ENCODE measurements at regions not wholly inside any gene's neighbourhood (a gene's known extent, or its start where the extent isn't known, plus 50 kb on each side); places are given as distances from the start of the nearest gene placed in this dataset.

DNA sequence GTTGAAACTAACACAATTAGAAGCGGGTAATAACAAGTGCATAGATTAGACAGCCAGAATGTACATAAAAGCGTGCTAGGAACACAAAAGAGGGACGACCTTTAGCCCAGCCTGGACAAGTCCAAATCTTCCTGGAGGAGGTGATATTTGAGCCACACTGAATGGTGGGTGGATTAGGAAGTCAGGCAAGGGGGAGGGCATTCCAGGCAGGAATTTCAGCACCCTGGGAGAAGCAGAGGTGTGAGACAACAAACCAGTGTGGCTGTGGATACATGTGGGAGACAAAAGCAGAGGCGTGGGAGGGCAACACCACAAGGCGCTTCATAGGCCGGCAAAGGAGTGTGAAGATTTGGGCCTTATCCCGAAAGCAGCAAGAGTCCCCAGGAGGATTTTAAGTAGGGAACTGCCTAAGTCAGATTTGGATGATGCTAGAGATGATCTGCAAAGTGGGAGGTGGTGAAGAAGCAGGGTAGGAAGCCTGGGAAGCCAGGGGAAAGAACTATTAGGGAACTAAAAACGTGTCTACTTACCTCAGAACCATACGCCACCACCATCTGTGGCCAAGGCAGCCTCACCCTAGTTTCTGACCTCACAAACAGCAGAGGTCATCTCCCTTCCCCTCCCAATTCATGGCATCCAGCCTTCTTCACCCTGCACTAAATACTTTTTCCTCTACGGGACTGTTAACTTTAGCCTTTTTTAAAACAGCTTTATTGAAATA lies 81.8 kb downstream of the GLUL start (continued):
- TF ChIP-seq KHSRP (IDR thresholded peaks at IDR 0.05) (no peak), ZFP36 (IDR thresholded peaks at IDR 0.05; ENCODE audit: low read depth, low read length, partially characterized antibody) (peak; percentile 16), CCAR2 (IDR thresholded peaks at IDR 0.05; ENCODE audit: low read depth, low read length) (no peak), ARID1B (IDR thresholded peaks at IDR 0.05) (0 out of 2 replicates have a peak, but pooled peaks have one; percentile 26), CBX5 (IDR thresholded peaks at IDR 0.05; ENCODE audit: borderline replicate concordance, low read depth) (no peak), E2F3 (CRISPR knock-in tag; IDR thresholded peaks at IDR 0.05) (no peak), SMAD1 (IDR thresholded peaks at IDR 0.05; ENCODE audit: low read depth, low read length, partially characterized antibody) (no peak), NCOA2 (IDR thresholded peaks at IDR 0.05; ENCODE audit: partially characterized antibody in 2 of 2) (no peak), PURB (CRISPR knock-in tag; IDR thresholded peaks at IDR 0.05; ENCODE audit: low read depth) (no peak), ARID2 (IDR thresholded peaks at IDR 0.05) (no peak), CREBBP (IDR thresholded peaks at IDR 0.05; ENCODE audit: low read depth, low read length) (no peak)
- TF ChIP-seq, protein P1, sequence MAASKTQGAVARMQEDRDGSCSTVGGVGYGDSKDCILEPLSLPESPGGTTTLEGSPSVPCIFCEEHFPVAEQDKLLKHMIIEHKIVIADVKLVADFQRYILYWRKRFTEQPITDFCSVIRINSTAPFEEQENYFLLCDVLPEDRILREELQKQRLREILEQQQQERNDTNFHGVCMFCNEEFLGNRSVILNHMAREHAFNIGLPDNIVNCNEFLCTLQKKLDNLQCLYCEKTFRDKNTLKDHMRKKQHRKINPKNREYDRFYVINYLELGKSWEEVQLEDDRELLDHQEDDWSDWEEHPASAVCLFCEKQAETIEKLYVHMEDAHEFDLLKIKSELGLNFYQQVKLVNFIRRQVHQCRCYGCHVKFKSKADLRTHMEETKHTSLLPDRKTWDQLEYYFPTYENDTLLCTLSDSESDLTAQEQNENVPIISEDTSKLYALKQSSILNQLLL (CRISPR knock-in tag; IDR thresholded peaks at IDR 0.05; ENCODE audit: borderline replicate concordance): no peak
- TF ChIP-seq, protein P2, sequence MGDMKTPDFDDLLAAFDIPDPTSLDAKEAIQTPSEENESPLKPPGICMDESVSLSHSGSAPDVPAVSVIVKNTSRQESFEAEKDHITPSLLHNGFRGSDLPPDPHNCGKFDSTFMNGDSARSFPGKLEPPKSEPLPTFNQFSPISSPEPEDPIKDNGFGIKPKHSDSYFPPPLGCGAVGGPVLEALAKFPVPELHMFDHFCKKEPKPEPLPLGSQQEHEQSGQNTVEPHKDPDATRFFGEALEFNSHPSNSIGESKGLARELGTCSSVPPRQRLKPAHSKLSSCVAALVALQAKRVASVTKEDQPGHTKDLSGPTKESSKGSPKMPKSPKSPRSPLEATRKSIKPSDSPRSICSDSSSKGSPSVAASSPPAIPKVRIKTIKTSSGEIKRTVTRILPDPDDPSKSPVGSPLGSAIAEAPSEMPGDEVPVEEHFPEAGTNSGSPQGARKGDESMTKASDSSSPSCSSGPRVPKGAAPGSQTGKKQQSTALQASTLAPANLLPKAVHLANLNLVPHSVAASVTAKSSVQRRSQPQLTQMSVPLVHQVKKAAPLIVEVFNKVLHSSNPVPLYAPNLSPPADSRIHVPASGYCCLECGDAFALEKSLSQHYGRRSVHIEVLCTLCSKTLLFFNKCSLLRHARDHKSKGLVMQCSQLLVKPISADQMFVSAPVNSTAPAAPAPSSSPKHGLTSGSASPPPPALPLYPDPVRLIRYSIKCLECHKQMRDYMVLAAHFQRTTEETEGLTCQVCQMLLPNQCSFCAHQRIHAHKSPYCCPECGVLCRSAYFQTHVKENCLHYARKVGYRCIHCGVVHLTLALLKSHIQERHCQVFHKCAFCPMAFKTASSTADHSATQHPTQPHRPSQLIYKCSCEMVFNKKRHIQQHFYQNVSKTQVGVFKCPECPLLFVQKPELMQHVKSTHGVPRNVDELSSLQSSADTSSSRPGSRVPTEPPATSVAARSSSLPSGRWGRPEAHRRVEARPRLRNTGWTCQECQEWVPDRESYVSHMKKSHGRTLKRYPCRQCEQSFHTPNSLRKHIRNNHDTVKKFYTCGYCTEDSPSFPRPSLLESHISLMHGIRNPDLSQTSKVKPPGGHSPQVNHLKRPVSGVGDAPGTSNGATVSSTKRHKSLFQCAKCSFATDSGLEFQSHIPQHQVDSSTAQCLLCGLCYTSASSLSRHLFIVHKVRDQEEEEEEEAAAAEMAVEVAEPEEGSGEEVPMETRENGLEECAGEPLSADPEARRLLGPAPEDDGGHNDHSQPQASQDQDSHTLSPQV (IDR thresholded peaks at IDR 0.05): peak; percentile 55; the same call in 1 of the 2 replicates
- TF ChIP-seq, protein P3, sequence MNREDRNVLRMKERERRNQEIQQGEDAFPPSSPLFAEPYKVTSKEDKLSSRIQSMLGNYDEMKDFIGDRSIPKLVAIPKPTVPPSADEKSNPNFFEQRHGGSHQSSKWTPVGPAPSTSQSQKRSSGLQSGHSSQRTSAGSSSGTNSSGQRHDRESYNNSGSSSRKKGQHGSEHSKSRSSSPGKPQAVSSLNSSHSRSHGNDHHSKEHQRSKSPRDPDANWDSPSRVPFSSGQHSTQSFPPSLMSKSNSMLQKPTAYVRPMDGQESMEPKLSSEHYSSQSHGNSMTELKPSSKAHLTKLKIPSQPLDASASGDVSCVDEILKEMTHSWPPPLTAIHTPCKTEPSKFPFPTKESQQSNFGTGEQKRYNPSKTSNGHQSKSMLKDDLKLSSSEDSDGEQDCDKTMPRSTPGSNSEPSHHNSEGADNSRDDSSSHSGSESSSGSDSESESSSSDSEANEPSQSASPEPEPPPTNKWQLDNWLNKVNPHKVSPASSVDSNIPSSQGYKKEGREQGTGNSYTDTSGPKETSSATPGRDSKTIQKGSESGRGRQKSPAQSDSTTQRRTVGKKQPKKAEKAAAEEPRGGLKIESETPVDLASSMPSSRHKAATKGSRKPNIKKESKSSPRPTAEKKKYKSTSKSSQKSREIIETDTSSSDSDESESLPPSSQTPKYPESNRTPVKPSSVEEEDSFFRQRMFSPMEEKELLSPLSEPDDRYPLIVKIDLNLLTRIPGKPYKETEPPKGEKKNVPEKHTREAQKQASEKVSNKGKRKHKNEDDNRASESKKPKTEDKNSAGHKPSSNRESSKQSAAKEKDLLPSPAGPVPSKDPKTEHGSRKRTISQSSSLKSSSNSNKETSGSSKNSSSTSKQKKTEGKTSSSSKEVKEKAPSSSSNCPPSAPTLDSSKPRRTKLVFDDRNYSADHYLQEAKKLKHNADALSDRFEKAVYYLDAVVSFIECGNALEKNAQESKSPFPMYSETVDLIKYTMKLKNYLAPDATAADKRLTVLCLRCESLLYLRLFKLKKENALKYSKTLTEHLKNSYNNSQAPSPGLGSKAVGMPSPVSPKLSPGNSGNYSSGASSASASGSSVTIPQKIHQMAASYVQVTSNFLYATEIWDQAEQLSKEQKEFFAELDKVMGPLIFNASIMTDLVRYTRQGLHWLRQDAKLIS (CRISPR knock-in tag; IDR thresholded peaks at IDR 0.05): no peak
- TF ChIP-seq, protein P4, sequence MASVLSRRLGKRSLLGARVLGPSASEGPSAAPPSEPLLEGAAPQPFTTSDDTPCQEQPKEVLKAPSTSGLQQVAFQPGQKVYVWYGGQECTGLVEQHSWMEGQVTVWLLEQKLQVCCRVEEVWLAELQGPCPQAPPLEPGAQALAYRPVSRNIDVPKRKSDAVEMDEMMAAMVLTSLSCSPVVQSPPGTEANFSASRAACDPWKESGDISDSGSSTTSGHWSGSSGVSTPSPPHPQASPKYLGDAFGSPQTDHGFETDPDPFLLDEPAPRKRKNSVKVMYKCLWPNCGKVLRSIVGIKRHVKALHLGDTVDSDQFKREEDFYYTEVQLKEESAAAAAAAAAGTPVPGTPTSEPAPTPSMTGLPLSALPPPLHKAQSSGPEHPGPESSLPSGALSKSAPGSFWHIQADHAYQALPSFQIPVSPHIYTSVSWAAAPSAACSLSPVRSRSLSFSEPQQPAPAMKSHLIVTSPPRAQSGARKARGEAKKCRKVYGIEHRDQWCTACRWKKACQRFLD (CRISPR knock-in tag; IDR thresholded peaks at IDR 0.05): no peak

Data from K562 (cell line).